ENCODE measurements at regions not wholly inside any gene's neighbourhood (a gene's known extent, or its start where the extent isn't known, plus 50 kb on each side); places are given as distances from the start of the nearest gene placed in this dataset.

DNA sequence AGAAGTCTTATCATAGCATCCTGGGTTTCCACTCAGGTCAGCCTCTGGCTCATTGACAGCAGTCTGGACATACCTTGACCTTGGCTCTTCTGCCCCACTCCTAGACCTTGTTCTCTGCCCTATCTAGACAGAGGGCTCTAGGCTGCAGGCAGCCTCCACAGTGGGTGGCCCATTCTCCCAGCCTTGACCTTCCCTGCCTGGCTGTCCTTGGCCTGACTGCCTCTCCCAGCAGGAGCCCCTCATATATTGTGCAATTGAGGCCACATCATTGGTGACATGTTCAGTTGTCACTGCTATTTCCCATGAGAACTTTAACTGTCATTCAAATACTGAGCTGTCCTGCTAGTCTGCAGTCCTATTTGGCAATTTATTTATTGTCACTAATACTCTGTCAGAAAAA lies 503.4 kb downstream of the PLXNA4 start:
- Histone ChIP-seq H3K27me3 (ENCODE audit: control insufficient read depth in 3 of 3, insufficient read depth in 3 of 3, low read length in 3 of 3) (no peaks in the 10 kb centered on the region), H3K36me3 (ENCODE audit: control insufficient read depth in 3 of 3, insufficient read depth in 3 of 3, low read length in 3 of 3) (no peaks in the 10 kb centered on the region), H3K27ac (ENCODE audit: low read depth, low read length) (no peak overlapping the region), H3K9ac (ENCODE audit: low read depth in 1 of 3, low read length in 3 of 3) (peak overlapping the region in 1 of 3 donors; percentile 4), H3K4me1 (ENCODE audit: control insufficient read depth in 3 of 3, insufficient read depth in 3 of 3, low read length in 3 of 3) (peaks cover 34 to 71% (median 49%) of the 10 kb centered on the region in 3 donors), H3K4me3 (ENCODE audit: low read length in 3 of 3) (peak overlapping the region in 1 of 3 donors; percentile 3), H3K9me3 (ENCODE audit: control insufficient read depth in 3 of 3, low read length in 3 of 3) (no peaks in the 10 kb centered on the region)

GRCh38 chr7:132072165-132072564 lies 504.1 kb downstream of the PLXNA4 start:
- Histone ChIP-seq H3K36me3 (ENCODE audit: control insufficient read depth in 3 of 3, insufficient read depth in 3 of 3, low read length in 3 of 3) (no peaks in the 10 kb centered on the region), H3K9me3 (ENCODE audit: control insufficient read depth in 3 of 3, low read length in 3 of 3) (no peaks in the 10 kb centered on the region), H3K4me3 (ENCODE audit: low read length in 3 of 3) (no peak overlapping the region), H3K27me3 (ENCODE audit: control insufficient read depth in 3 of 3, insufficient read depth in 3 of 3, low read length in 3 of 3) (no peaks in the 10 kb centered on the region), H3K4me1 (ENCODE audit: control insufficient read depth in 3 of 3, insufficient read depth in 3 of 3, low read length in 3 of 3) (peaks cover 38 to 76% (median 56%) of the 10 kb centered on the region in 3 donors), H3K27ac (ENCODE audit: low read depth, low read length) (no peak overlapping the region), H3K9ac (ENCODE audit: low read depth in 1 of 3, low read length in 3 of 3) (peak overlapping the region in 1 of 3 donors; percentile 4)

DNA sequence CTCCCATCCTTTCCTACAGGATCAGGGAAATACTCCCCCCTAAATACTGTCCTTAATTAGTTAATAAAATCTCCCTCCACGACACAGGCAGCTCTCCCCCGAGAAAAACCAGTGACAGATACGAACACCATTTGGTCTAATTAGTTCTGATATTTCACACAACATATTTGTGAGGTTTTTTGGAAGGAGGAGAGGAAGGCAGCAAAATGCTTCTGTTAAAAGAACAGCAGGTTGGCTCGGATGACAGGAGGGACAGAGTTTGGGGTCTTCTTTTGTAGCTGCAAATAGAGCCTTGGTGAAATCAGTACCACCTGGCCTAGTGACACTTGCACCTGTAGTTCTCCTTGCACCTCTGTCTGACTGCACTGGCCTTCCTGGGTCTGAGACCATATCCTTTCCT lies 507.0 kb downstream of the PLXNA4 start:
- H3K4me3 ChIP-seq (ENCODE audit: low read length in 3 of 3): no peak overlapping the region
- H3K27ac ChIP-seq (ENCODE audit: low read depth, low read length): peak overlapping the region; percentile 51
- H3K9ac ChIP-seq (ENCODE audit: low read depth in 1 of 3, low read length in 3 of 3): peak overlapping the region in 2 of 3 donors; percentile 42 to 57
- H3K4me1 ChIP-seq (ENCODE audit: control insufficient read depth in 3 of 3, insufficient read depth in 3 of 3, low read length in 3 of 3): peaks cover 54 to 78% (median 69%) of the 10 kb centered on the region in 3 donors
- H3K27me3 ChIP-seq (ENCODE audit: control insufficient read depth in 3 of 3, insufficient read depth in 3 of 3, low read length in 3 of 3): no peaks in the 10 kb centered on the region
- H3K9me3 ChIP-seq (ENCODE audit: control insufficient read depth in 3 of 3, low read length in 3 of 3): no peaks in the 10 kb centered on the region
- H3K36me3 ChIP-seq (ENCODE audit: control insufficient read depth in 3 of 3, insufficient read depth in 3 of 3, low read length in 3 of 3): no peaks in the 10 kb centered on the region

DNA sequence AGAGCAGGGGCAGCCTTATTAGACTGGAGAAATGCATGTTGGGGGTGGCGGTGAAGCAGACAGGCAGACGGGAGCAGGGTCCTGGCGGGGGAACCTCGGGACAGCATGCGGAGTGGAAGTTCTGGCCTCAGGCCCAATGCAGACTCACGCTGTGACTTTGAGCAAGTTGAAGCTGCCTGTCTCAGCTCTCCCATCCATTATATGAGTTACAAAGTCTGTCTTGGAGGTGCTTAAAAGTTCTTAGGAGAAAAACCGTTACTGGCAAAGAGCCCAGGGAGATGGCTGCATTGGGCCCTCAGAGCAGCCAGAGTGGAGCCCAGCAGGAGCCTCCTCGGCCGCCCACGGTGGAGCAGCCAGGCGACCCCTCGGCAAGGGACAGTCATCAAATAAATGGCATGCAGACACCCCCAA lies 509.5 kb downstream of the PLXNA4 start:
- Histone ChIP-seq H3K36me3 (ENCODE audit: control insufficient read depth in 3 of 3, insufficient read depth in 3 of 3, low read length in 3 of 3) (no peaks in the 10 kb centered on the region), H3K9me3 (ENCODE audit: control insufficient read depth in 3 of 3, low read length in 3 of 3) (no peaks in the 10 kb centered on the region), H3K27me3 (ENCODE audit: control insufficient read depth in 3 of 3, insufficient read depth in 3 of 3, low read length in 3 of 3) (no peaks in the 10 kb centered on the region), H3K4me3 (ENCODE audit: low read length in 3 of 3) (peak overlapping the region in 2 of 3 donors; percentile 35 to 47), H3K27ac (ENCODE audit: low read depth, low read length) (peak overlapping the region; percentile 89), H3K4me1 (ENCODE audit: control insufficient read depth in 3 of 3, insufficient read depth in 3 of 3, low read length in 3 of 3) (peaks cover 46 to 77% (median 64%) of the 10 kb centered on the region in 3 donors), H3K9ac (ENCODE audit: low read depth in 1 of 3, low read length in 3 of 3) (peak overlapping the region; percentile 24 to 80 (median 48))

- H3K36me3 ChIP-seq (ENCODE audit: control insufficient read depth in 3 of 3, insufficient read depth in 3 of 3, low read length in 3 of 3): no peaks in the 10 kb centered on the region
- peak overlapping the region; percentile 89 for H3K27ac ChIP-seq (ENCODE audit: low read depth, low read length)
- H3K27me3 ChIP-seq (ENCODE audit: control insufficient read depth in 3 of 3, insufficient read depth in 3 of 3, low read length in 3 of 3): no peaks in the 10 kb centered on the region
- peak overlapping the region; percentile 24 to 80 (median 48) for H3K9ac ChIP-seq (ENCODE audit: low read depth in 1 of 3, low read length in 3 of 3)
- peaks cover 46 to 77% (median 64%) of the 10 kb centered on the region in 3 donors for H3K4me1 ChIP-seq (ENCODE audit: control insufficient read depth in 3 of 3, insufficient read depth in 3 of 3, low read length in 3 of 3)
- no peaks in the 10 kb centered on the region for H3K9me3 ChIP-seq (ENCODE audit: control insufficient read depth in 3 of 3, low read length in 3 of 3)
- peak overlapping the region in 1 of 3 donors; percentile 47 for H3K4me3 ChIP-seq (ENCODE audit: low read length in 3 of 3)
Measured at GRCh38 chr7:132065989-132066603, 509.7 kb upstream of the PODXL start.

GRCh38 chr7:132065193-132065988 lies 509.0 kb upstream of the PODXL start:
- H3K4me3 ChIP-seq (ENCODE audit: low read length in 3 of 3): peak overlapping the region in 1 of 3 donors; percentile 8
- H3K36me3 ChIP-seq (ENCODE audit: control insufficient read depth in 3 of 3, insufficient read depth in 3 of 3, low read length in 3 of 3): no peaks in the 10 kb centered on the region
- H3K9ac ChIP-seq (ENCODE audit: low read depth in 1 of 3, low read length in 3 of 3): peak overlapping the region in 2 of 3 donors; percentile 24 to 80
- H3K9me3 ChIP-seq (ENCODE audit: control insufficient read depth in 3 of 3, low read length in 3 of 3): no peaks in the 10 kb centered on the region
- H3K4me1 ChIP-seq (ENCODE audit: control insufficient read depth in 3 of 3, insufficient read depth in 3 of 3, low read length in 3 of 3): peaks cover 46 to 73% (median 64%) of the 10 kb centered on the region in 3 donors
- no peaks in the 10 kb centered on the region for H3K27me3 ChIP-seq (ENCODE audit: control insufficient read depth in 3 of 3, insufficient read depth in 3 of 3, low read length in 3 of 3)
- peak overlapping the region; percentile 89 for H3K27ac ChIP-seq (ENCODE audit: low read depth, low read length)

DNA sequence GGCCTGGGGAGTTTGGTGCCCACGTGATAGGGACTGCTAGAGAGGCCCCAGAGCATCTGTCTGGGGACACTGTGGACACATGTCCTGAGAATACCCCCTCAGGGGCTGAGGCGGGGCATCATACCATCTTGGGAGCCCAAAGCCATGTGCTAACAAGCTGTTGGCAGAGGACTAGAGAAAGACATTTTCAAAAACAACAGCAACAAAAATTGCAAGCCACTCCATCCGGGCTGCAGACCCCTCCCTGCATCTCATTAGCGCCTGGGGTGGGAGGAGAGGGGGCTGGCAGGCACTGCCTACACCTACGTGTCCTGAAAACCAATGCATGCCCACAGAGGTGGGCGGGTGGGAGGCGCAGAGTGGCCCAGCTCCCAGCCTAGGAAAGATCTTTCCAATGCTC lies 507.4 kb upstream of the PODXL start:
- Histone ChIP-seq H3K4me3 (ENCODE audit: low read length in 3 of 3) (peak overlapping the region in 1 of 3 donors; percentile 15), H3K9ac (ENCODE audit: low read depth in 1 of 3, low read length in 3 of 3) (no peak overlapping the region), H3K9me3 (ENCODE audit: control insufficient read depth in 3 of 3, low read length in 3 of 3) (no peaks in the 10 kb centered on the region), H3K36me3 (ENCODE audit: control insufficient read depth in 3 of 3, insufficient read depth in 3 of 3, low read length in 3 of 3) (no peaks in the 10 kb centered on the region), H3K27me3 (ENCODE audit: control insufficient read depth in 3 of 3, insufficient read depth in 3 of 3, low read length in 3 of 3) (no peaks in the 10 kb centered on the region), H3K4me1 (ENCODE audit: control insufficient read depth in 3 of 3, insufficient read depth in 3 of 3, low read length in 3 of 3) (peaks cover 31 to 57% (median 49%) of the 10 kb centered on the region in 3 donors), H3K27ac (ENCODE audit: low read depth, low read length) (no peak overlapping the region)

- no peaks in the 10 kb centered on the region for H3K36me3 ChIP-seq (ENCODE audit: control insufficient read depth in 3 of 3, insufficient read depth in 3 of 3, low read length in 3 of 3)
- H3K27ac ChIP-seq (ENCODE audit: low read depth, low read length): no peak overlapping the region
- H3K4me3 ChIP-seq (ENCODE audit: low read length in 3 of 3): no peak overlapping the region
- no peaks in the 10 kb centered on the region for H3K27me3 ChIP-seq (ENCODE audit: control insufficient read depth in 3 of 3, insufficient read depth in 3 of 3, low read length in 3 of 3)
- no peak overlapping the region for H3K9ac ChIP-seq (ENCODE audit: low read depth in 1 of 3, low read length in 3 of 3)
- no peaks in the 10 kb centered on the region for H3K9me3 ChIP-seq (ENCODE audit: control insufficient read depth in 3 of 3, low read length in 3 of 3)
- peaks cover 20 to 44% (median 33%) of the 10 kb centered on the region in 3 donors for H3K4me1 ChIP-seq (ENCODE audit: control insufficient read depth in 3 of 3, insufficient read depth in 3 of 3, low read length in 3 of 3)
Measured at GRCh38 chr7:132061937-132062336, 505.5 kb upstream of the PODXL start.

GRCh38 chr7:132059141-132059540 lies 502.7 kb upstream of the PODXL start:
- H3K9ac ChIP-seq (ENCODE audit: low read depth in 1 of 3, low read length in 3 of 3): no peak overlapping the region
- no peaks in the 10 kb centered on the region for H3K36me3 ChIP-seq (ENCODE audit: control insufficient read depth in 3 of 3, insufficient read depth in 3 of 3, low read length in 3 of 3)
- peaks cover 16 to 41% (median 30%) of the 10 kb centered on the region in 3 donors for H3K4me1 ChIP-seq (ENCODE audit: control insufficient read depth in 3 of 3, insufficient read depth in 3 of 3, low read length in 3 of 3)
- no peaks in the 10 kb centered on the region for H3K27me3 ChIP-seq (ENCODE audit: control insufficient read depth in 3 of 3, insufficient read depth in 3 of 3, low read length in 3 of 3)
- H3K9me3 ChIP-seq (ENCODE audit: control insufficient read depth in 3 of 3, low read length in 3 of 3): no peaks in the 10 kb centered on the region
- no peak overlapping the region for H3K4me3 ChIP-seq (ENCODE audit: low read length in 3 of 3)
- H3K27ac ChIP-seq (ENCODE audit: low read depth, low read length): no peak overlapping the region

Measured in skeletal muscle tissue (tissue), 3 donors.